DMS153 treated with DMSO at 0.1 percent for 48 hours (cell line): ENCODE measurements at regions not wholly inside any gene's neighbourhood (a gene's known extent, or its start where the extent isn't known, plus 50 kb on each side); places are given as distances from the start of the nearest gene placed in this dataset.
"Not testable (repeated sequence)": the region's sequence is repeated elsewhere in the genome, so short reads cannot be mapped to it uniquely, and the experiment has no call there.

Experiments
- DNase-seq: peaks from one replicate; lab custom pipeline; 2025; ENCODE audit not compliant: unreplicated experiment; lab: John Stamatoyannopoulos, UW

DNA sequence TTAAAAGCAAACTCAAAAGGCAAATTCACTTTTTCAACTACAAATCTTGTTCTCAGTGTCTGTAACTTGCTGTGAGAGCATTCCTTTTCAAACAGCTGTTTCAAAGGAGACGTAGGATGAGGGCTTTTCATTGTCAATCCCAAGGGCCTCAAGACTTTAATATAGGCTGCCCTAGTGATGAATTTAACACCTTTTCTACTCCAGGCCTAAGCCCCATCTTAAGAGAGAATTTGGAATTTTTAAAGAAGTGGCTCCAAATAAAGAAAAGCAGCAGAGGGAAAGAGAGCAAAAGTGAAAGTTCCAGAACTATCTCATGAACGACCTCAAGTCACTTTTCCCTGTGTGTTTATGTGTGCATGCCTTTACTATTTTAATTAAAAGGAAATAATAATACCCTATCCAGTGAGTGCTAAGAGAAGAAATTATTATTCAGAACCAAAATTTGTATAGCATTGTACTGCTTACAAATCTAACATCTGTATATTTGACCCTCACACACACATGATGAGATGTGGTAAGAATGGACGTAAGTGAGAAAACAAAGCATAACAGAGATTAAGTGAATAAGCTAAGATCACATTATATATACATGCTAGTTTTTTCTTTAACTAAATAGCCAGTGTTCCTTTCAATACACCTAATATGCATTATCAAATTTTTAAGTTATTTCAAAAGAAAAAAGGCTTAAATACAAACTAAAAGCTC, 196.4 kb downstream of the VGLL3 start:
- DNase-seq: no peak

DNA sequence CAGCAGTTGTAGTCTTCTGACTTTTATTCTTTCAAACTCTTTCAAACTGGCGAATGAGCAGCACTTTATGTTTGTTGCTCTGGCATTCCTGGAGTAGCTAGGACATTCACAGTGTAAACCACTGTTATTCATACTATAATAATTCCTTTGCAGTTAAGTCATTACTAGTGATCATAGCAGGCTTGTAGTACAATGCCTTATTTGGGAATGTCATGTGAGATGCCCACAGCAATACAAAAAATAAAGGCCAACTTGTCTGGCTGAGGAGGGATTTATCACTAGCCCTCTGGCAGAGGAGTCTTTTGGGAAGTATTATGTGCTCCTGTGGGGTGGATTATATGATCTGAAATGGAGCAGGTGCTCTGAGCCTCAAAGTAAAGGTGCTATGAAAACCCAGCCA, 197.2 kb downstream of the VGLL3 start:
- no peak for DNase-seq

DNA sequence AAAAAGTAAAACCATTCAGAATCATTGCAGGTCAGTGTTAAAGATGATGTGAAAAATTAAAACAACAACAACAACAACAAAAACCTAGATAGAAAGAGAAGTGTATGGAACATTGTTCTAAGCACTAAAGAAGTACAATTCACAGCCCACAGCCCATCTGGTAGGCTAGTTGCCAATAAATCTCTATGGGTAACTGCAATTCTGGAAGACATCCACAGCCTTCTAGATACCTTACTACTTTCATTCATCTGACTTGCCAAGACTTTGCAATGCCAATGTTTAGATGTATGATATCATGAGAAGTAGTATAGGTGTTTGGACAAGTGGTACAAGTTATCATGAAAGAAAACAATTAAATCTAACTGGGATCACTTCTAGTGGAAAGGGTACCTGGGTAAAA, 198.6 kb downstream of the VGLL3 start:
- DNase-seq: no peak

DNA sequence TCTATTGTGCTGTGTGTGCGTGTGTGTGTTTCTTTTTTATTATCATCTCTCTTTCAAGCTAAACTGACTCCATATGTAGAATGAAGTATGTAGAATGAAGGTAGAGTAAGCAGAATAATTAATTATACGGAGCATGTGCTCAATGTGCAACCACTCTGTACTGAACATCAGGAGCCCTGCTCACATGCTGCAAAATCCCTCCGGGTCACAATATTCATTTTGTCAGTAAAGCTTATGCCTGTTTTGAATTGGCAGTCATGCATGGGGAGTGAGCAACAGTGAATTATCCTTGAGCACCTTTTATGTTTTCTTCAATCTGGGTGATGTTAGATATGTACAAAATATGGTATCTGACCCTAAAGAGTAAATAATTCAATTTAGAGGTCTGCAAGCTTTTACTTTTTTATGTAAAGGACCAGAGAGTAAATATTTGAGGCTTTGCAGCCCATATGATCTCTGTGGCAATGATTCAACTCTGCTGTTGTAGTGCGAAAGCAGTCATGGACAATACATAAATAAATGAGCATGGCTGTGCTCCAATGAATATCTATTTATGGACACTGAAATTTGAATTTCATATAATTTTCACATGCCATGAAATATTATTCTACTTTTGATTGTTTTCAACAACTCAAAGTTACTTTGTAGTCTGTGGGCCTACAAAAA, 199.9 kb downstream of the VGLL3 start:
- no peak for DNase-seq

DNA sequence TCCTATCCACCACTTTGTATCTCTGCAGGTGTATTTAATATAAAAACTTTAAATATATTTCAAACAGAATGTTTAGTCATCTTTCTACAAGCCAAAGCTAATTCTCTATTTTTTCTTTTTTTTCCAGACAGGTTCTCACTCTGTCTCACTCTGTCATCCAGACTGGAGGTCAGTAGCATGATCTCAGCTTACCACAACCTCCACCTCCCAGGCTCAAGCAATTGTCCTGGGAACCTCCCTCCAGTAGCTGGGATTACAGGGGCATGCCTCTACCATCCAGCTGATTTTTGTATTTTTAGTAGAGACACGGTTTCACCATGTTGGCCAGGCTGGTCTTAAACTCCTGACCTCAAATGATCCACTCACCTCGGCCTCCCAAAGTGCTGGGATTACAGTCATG, 202.6 kb downstream of the VGLL3 start:
- no peak for DNase-seq

DNA sequence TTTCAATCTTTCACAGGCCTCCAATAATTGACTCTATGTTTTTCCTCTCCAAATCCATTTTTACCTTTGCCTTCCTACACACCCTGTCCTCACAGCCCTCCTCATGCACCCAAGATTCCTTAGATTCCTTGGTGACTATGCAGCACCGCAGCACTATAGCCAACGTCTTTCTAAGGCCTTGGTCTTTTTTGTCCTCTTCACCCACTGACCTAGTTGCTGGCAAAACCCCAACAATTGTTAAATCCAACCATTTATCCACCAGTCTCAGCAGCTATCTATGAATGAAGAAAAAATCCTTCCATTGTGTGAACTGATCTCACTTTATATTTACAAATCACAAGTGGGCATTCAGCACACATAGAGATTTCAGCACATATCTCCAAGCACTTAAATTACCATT, 203.9 kb downstream of the VGLL3 start:
- DNase-seq: no peak

DNA sequence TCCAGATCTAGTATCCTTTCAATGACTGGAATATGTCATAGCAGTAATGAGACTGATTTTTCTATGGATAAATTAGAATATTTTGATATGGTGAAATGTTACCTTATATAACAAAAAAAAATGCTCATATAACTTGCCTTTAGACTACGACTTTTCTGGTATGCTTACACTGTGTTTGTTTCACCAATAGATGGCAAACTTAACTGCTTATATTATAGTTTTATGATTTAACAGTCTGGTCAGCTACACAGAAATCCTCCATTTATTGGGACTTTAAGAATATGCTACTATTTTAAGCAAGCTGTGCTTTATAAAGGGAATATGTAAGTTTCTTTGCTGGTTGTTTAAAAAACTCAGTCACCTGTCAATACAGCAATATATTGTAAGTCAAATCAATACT, 205.6 kb downstream of the VGLL3 start:
- no peak for DNase-seq

DNA sequence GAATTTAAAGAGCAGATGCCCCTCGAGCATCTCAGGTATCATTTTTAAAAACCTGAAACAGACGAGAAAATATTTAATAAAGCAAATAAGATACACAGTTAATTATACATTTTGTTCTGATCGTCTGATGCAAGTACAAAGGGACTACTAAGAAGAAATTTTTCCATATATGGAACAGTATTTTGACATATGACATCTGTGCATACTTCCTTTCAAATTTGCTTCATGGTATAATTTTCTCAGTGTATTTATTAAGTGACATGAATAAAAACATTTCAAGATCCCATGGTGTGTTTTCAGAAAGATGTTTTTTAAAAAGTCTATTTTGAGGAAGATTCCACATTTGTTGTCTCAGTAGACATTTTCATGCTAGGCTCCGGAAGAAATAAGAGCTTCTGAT, 208.1 kb downstream of the VGLL3 start:
- no peak for DNase-seq

DNA sequence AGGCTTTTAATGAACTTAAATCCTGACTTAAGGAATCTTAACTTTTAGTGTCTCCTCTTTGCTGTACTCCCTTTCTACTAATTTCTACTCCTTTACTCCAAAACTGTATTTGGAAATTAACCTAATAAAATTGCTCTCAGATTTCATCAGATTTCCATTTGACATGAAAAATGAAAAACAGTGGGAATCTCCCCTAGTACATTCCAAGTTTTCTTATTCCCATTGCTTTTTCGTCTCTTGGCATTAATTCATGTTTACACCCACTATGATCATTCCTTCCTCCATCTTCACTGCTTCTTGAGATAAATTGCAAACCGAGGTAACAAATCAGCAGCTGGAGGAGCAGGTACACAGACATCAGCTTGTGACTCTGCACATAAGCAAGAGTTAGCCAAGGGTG, 208.7 kb downstream of the VGLL3 start:
- no peak for DNase-seq

DNA sequence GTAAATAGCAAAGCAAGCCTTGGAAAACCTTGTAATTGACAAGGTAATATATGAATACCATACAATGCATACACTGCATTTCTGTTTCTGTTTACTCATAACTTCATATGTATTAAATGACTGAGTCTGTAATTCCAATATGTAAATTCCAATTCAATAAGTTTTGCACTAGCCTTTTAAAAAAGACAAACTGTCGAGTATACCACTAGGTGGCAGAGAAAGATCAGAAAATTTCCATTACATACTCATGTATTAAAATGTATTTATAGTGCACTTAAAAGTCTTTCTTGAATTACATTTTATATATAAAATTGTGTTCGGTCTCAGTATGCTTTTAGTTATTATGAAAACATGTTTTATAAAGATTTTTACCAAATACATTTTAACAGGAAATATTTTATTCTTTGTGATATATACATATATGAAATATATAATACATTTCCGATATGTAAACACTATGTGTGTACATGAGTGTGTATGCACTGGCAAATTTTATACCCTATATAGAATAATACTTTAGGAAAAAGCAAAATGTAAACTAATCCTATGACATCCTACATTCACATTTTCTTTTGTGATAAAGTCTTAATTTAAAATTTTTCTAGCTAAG, 216.8 kb downstream of the VGLL3 start:
- DNase-seq: peak; percentile 36

DNA sequence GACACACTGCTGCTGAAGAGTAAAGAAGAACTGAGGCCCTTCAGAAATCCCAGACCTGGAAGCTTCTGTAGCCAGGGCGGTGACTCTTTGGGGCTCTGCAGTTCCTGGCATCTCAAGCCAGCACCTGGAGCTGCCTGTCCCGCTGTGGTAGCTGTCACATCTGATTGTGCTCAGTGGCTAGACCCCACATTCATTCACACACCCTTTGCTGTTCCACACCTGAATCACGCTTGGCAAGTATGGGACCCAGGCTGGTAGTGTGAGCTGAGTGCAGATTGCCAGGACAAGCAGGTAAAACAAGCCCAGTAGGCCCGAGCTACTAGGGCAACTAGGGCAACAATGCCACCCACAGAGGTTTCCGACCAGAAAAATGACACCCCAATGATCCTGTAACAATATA, 218.2 kb downstream of the VGLL3 start:
- no peak for DNase-seq

DNA sequence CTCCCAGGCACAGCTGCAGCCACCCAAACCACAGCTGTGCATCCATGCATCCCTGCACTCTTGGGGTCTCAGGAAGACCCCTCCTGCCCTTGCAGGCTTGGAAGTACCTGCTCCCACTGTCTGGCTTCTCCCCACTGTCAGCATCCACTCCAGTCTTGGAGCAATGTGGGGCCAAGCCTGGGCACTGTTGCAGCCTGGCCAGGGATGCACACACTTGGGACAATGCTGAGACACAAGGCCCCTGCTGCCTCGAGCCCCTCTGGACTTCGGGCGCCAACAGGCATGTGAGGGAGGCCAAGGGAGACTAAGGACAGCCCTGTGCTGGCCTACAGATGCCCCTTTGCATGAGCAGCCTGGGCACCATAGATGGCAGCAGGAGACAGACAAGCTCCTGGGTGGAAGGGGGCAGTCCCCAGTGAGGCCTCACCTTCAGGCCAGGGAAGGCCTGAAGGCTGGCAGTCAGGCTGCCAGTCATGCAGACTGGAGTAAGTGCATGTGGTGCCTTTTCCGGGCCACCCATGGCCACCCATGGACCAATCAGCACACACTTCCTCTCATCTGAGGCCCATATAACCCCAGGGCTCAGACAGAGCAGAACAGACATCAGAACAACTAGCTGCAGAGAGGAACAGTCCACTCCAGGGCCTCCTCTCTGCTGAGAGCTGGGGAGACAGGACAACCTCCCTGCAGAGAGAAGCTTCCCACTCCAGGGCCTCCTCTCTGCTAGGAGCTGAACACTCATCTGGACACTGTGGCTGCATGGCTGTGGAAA, 219.0 kb downstream of the VGLL3 start:
- DNase-seq: no peak

DNA sequence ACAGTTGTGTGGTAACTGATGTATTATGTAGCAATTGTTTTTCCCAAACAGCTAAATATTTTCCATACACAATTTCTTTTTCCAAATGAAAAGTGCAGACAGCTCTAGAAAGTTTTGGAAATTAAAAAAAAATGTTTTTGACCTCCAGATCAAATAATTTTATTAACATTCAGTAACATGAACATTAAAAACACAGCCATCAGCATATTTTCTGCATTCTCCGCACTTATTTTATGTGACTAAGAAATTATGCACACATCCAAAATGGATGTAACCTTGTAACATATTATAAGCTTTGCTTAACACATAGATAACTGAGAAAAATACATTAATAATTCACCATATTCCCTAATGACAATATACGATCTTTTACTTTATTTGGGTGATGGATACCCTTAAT, 224.6 kb downstream of the VGLL3 start:
- DNase-seq: no peak

DNA sequence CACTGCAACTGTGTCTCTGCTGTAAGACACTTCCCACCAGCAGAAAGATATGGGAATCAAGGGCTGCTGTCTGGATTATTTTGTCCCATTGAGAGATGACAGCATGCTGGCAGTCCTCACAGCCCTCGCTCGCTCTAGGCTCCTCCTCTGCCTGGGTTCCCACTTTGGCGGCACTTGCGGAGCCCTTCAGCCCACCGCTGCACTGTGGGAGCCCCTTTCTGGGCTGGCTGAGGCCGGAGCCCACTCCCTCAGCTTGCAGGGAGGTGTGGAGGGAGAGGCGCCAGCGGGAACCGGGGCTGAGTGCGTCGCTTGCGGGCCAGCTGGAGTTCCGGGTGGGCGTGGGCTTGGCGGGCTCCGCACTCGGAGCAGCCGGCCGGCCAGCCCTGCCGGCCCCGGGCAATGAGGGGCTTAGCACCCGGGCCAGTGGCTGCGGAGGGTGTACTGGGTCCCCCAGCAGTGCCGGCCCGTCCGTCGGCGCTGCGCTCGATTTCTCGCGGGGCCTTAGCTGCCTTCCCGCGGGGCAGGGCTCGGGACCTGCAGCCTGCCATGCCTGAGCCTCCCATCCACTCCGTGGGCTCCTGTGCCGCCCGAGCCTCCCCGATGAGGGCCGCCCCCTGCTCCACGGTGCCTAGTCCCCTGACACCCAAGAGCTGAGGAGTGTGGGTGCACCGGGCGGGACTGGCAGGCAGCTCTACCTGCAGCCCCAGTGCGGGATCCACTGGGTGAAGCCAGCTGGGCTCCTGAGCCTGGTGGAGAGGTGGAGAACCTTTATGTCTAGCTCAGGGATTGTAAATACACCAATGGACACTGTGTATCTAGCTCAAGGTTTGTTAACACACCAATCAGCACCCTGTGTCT, 233.4 kb downstream of the VGLL3 start:
- DNase-seq: not testable (repeated sequence)

DNA sequence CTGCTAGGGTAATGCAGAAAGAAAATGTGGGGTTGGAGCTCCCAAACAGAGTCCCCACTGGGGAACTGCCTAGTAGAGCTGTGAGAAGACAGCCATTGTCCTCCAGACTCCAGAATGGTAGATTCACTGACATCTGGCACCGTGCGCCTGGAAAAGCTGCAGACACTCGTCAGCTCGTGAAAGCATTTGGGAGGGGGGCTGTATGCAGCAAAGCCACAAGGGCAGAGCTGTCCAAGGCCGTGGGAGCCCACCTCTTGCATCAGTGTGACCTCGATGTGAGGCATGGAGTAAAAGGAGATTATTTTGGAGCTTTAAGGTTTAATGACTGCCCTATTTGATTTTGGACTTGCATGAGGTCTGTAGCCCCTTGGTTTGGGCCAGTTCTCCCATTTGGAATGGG, 242.9 kb downstream of the VGLL3 start:
- DNase-seq: no peak

DNA sequence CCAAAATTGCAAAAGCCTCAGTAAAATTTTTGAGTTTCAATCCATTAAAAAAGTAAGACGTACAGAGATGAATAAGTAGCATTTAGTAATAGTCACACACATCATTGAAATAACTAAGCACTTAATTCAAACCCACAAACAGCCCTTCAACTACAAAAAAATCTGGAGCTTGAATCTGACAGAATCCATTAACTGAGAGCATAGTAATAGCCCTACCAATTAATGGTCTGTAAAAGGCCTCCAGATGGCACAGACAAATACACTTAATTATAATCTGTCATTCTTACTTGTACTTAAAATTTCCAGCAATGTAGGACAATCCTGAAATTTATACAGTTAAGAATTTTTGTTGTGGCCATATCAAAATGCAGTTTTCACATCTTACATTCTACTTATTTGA, 246.9 kb downstream of the VGLL3 start:
- no peak for DNase-seq

DNA sequence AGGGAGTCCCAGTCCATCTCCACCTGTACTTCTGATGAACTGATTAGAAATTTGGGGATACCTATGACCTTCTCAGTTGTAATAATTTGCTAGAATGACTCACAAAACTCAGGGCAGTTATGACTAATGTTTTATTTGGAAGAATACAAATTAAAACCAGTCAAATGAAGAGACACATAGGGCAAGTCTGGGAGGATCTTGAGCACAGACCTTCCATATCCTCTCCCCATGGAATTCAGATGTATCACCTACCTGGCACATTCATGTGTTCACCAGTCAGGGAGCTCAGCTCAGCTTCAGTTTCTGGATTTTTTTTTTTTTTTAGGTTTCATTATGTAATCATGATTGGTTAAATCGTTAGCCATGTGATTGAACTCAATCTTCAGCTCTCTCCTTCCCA, 247.7 kb downstream of the VGLL3 start:
- no peak for DNase-seq

DNA sequence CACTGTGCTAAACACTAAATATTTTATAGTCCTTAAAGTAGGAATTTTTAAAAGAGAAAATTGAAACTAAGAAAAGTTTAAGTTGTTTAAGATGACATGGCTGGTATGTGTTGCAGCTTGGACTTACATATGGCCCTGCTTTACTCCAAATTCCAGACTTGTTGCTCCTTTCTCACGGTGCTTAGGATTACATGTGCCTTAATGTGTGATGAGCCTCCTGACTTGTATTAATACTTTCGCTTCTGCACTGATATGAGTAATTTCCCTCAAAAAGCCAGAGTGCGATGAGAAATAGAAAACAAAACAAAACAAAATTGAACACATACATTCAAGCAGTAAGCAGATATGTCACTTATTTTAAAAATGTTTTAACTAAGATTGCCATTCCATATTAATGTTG, 250.2 kb downstream of the VGLL3 start:
- DNase-seq: no peak

DNA sequence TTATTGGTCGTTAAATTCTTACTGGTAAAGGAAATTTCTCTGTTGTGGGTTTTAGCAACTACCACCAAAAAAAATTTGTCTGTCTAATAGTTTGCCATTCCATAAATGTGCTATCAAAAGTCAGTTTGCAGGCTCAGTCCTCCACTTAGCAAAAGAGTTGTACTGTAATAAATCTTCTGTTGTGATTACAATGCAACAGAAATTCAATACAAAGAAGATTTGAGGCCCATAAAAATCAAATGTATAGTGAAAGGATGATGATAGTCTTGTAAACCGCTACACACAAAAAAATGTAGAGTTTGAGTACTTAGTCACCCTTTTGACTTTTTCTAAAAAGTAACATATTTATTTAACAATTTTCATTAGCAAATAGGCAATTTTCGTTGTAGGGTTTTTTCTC, 251.7 kb downstream of the VGLL3 start:
- no peak for DNase-seq

DNA sequence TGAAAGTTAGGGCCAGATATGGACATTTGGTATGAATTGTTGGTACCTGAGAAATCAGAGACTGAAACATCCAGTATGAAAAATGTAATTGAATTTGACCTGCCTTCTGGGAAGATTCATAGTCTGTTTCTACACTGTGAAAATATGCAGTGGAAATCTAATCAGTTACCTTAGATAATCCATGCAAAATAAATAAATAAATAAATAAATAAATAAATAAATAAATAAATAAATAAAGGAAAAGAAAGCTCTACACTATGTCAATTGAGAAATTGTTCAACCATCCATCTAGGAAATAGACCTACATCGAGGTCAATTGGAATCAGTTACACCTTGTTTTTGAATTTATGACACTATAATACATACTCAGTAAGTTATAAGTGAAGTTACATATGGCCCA, 252.3 kb downstream of the VGLL3 start:
- no peak for DNase-seq

DNA sequence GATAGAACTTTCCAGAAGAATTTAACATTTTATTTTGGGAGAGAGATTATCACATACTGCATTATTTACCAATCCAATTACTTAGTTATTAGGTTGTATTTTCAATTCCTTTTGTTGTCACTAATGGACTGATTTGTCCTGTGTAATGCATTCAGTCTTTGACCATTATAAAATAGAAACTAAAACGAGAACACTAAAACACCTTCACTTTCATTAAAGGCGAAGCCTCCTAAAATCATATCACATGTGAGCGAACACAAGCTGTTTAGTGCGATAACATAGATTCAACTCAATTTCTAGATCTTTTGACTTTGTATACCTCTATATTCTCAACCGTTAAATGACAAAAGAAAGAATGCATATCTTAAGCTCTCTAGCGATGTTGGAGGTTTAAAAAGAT, 253.4 kb downstream of the VGLL3 start:
- DNase-seq: no peak
